HG02588 (cell line): ENCODE measurements at regions not wholly inside any gene's neighbourhood (a gene's known extent, or its start where the extent isn't known, plus 50 kb on each side); places are given as distances from the start of the nearest gene placed in this dataset.

ENCODE experiments used
- ATAC-seq: cut with Tn5 transposase; IDR thresholded peaks from one replicate; pipeline ENCODE4 v1.9.1; 2021; ENCODE audit warnings: mild to moderate bottlenecking, moderate library complexity; ENCODE audit not compliant: unreplicated experiment

DNA sequence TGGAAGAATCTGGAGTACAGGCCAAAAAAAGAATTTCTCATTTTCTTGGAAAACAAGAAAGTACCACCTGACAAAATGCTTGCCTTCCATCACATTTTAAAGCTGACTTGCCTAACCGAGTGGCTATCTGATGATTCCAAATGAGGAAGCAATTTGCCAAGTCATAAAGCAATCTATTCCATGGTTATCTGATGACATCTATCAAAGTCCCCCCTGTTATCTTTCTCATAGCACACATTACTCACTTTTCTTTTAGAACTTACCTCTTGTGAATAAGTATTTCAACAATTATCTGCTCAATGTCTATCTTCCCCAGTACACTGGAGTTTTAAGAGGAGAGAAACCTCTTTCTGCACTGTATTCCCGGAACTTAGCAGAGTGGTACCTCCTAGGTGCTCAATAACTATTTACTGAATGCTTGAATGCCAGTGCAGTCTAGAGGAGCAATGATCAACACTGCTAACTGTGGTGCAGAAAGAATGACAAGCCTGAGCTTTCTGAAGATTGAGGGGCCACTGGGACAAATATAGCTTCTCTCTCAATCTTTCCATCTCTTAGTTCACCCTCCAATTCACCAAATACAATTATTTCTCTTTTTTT lies 186.3 kb upstream of the ATP11B start:
- no peak for ATAC-seq

DNA sequence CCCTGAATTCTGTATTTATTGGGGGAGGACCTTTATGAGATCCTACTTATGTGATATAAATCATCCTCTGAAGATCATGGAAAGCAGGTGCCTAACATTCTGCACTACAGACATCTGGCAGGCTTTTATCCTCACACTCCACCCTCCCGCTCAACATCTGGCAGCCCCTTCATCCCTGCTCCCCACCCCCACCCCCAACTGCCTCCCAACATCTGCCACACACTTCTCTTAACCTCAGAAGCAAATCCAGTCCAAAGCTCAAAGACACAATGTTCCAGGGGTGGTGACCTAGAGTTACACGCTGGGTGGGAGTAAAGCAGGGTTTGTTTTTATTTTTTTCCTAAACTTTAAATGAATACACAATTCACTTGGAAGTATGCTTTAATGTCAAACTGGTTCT lies 184.5 kb upstream of the ATP11B start:
- ATAC-seq: no peak

GRCh38 chr3:182609575-182610156 lies 183.6 kb upstream of the ATP11B start:
- no peak for ATAC-seq

DNA sequence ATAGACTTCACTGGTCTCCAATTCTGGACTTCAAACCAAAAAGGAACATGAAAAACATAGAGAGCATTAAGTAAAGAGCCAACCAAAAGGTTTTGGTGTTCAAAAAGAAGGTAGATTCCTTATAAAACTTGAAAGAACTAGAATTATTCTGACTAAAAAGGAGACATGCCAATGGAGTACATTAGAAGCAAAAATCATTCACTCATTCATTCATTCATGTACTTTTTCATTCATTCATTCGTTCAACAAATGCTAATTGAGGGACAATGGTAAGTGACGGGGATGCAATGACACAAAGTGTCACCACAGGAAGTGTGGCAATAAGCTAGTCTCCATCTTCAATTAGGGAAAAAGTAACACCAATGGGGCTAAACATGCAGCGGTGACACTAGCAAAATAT lies 181.0 kb upstream of the ATP11B start:
- ATAC-seq: no peak

DNA sequence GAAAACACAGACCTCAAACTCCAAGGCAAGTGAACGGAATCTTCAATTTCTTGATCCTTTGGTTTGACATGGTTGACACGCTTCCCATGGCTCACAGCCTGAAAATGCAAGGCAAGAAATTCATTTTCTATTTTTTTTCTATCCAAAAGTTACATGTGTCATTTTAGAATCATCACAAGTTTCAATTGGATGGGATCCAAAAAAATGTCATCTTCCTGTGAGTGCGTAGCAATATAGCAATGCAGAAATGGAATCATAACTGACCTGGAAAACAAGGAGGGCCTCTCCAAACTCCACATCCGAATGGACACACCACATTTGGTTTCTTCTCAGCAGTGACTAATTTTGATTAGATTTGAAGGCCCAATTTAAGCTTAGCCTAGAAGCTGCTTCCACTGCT lies 175.8 kb upstream of the ATP11B start:
- ATAC-seq: no peak

- ATAC-seq: no peak
Measured at GRCh38 chr3:182618085-182618732, 175.1 kb upstream of the ATP11B start.

DNA sequence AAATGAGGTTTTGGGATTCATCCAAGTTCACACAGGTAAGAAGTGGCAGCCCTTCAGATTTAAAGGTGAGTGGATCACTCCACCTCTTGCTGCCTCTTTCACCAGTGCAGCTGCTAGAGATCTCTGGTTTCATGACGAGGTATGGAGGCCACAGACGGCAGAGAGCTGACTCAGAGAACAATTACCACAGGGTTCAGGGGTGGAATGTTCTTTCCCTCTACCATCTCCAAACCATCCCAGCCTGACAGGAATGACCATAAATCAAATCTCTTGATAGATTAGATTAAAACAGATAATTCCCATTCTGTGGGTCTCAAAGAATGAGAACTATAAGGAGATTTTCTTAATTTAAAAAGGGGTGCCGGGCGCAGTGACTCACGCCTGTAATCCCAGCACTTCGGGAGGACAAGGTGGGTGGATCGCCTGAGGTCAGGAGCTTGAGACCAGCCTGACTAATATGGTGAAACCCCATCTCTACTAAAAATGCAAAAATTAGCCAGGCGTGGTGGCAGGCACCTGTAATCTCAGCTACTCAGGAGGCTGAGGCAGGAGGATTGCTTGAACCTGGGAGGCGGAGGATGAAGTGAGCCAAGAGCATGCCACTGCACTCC lies 174.2 kb upstream of the ATP11B start:
- ATAC-seq: no peak

DNA sequence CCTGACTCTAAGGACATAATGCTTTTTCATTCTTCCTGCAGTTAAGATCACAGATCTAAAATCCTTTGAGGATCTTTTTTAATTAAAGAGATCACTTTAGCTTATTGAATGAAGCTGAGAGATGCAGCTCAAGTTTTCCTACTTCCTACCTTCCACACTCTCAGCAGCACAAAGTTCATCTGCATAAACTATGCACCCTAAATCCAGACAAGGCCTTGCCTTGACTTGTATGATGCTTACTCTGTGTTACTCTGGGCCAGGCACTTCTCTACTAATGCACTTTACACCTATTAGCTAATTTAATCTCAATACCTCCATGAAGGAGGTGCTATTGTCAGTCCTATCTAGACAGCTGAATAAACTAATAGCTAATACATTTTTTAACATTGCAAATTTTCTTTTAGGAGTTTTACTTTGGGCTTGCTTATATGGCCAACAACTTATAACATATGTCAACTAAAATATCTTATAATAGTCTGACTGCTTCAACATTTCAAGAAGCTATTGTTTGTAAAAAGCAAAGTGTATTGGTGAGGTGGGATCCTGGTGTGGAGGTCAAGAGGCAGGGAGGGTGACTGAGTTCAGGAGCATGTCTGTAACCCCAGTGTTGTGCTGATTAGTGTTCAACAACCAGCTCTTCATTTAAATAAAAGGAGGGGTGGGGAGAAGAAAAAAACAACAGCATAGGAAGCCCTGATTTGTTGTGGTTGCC lies 172.4 kb upstream of the ATP11B start:
- no peak for ATAC-seq

DNA sequence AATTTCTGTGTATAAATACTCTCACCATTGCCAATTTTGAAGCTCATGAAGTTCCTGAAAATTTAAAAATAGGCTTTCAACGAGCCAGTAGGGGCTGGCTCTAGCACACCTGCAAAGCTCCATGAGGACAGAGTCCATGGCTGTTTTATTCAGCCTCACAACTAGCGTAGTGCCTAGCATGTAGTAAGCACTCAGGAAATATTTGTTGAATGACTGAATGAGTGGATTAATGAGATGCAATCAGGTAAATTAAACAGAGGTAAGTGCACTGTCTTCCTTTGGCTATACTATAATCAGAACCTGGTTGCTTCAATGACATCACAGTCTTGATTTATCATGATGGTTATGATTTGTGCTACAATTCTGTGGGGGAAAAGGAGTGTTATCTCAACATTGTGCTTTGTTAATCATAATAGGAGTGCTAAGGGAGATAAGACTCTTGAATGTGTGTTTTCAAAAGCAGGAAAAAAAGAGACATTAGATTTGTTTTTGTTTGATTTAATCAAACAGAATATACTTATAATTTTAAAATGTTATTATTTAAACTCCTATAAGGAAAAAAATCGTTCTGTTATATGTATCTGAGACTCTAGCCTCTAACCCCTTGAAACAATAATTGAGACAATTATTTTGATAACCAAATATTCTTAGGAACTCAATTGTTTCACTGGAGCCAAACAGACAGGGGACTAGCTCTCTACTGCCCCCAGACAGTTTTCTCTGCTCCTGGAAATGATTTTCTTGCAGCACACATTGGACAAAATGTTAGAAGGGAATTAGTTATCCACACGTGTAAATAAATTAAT lies 171.7 kb upstream of the ATP11B start:
- ATAC-seq: no peak

- no peak for ATAC-seq
Measured at GRCh38 chr3:182622241-182622545, 171.1 kb upstream of the ATP11B start.

GRCh38 chr3:182626484-182627467 lies 166.5 kb upstream of the ATP11B start:
- ATAC-seq: no peak

DNA sequence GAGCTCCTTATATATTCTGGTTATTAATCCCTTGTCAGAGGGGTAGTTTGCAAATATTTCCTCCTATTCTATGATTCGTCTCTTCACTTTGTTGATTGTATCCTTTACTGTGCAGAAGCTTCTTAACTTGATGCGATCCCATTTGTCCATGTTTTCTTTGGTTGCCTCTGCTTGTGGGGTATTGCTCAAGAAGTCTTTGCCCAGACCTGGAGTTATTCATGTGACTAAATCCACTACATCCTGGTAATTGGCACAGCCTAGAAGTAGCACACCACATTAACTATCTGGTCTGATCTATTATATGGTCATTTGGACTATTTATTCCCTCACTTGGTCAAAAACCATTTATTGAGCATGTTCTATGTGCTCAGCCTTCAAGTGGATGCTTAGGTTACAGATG lies 164.8 kb upstream of the ATP11B start:
- no peak for ATAC-seq

DNA sequence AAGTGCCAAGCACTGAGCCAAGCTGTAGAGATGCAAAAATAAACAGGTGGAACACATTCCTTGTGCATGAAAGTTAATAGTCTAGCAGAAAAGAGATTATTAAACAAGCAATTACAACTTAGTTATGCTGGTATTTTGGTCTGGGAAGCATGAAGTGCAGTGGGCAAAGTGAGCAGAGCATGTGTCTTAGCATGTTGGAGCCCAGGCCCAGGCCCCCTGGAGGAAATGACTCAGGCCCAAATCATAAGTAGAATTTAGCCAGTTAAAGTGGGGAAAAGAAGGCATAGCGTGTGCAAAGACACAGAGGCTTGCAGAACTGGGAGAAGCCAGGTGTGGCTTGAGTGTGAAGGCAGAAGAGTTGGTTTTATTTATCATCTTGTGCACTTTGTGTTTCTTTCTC lies 163.8 kb upstream of the ATP11B start:
- ATAC-seq: no peak

DNA sequence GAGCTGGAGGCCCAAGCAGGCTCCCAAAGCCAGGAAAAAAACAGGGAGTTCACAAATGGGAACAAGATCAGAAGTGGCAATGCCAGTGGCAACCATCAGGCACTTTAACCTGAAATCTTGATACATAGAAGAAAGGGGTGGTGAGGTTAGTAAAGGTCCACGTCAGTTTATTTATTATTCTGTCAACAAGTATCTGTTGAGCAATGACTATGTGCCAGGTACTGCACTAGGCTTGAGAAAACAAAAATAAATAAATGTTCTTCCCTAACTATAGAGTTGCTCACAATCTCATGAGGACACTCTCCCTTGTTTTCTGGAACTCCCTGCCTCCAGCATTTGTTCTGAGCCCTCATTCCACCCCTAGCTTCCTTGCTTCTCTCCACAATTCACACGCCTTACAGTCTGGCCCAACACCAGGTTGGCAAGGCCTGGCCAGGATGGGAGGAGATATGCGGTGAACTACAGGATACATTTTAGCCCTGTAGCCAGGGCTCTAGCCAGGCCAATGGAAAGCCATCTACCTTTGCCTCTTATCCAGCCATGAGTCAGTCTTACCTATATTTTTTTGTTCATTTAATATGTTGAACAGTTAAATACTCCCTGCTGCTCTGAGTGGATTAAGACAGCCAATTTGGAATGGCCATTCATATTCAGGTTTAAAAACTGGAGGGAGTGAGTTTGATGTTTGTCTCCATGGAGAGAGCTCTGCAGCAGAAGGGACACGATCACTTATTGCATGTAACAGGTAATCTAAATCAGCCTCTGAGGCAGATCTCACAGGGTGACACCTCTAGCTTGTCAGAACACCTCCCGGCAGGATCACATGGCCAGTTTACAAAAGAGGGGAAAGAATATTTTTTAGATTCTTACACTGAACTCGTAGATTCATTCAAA lies 161.9 kb upstream of the ATP11B start:
- no peak for ATAC-seq

DNA sequence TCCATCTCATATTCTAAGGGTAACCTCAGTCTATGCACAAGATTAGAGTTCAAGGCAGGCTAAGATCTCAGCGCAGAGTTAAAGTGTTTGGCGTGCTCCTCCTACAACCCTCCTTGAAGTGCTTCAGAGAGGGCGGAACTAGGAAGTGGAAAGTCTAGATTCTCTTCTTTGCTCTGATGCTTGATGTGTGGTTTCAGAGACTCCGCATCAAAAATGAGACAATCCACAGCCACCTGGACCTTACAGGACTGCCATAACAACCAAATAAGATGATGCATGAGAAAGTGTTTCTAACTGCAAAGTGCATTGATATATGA lies 161.3 kb upstream of the ATP11B start:
- no peak for ATAC-seq

DNA sequence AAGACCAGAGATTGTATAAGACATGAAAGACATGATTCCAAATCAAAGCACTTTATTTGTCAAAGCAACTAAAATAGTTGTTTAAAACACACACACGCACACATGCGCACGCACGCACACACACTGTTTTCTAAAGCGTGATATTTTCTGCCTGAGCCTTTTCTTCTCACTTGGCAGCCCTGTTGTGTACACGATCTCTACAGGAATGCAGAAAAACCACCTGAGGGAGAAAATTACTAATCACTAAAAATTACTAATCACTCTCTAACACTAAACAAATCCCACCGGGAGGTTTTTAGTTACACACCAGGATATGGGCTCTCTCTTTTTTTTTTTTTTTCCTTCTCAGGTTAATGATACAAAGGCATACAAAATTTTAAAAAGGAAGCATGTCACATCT lies 160.1 kb upstream of the ATP11B start:
- no peak for ATAC-seq

GRCh38 chr3:182636646-182637045 lies 156.7 kb upstream of the ATP11B start:
- no peak for ATAC-seq

- ATAC-seq: no peak
Measured at GRCh38 chr3:182637350-182638110, 155.8 kb upstream of the ATP11B start.
